PFSK-1 (cell line): ENCODE measurements at regions not wholly inside any gene's neighbourhood (a gene's known extent, or its start where the extent isn't known, plus 50 kb on each side); places are given as distances from the start of the nearest gene placed in this dataset.

Experiments used
- FOXP2 ChIP-seq: optimal IDR thresholded peaks from 2 replicates; pipeline ENCODE3; 2011; ENCODE audit warnings: borderline replicate concordance, control low read depth, inconsistent platforms; ENCODE audit not compliant: insufficient read depth; ENCODE audit errors: extremely low read length, extremely low read depth
- POLR2AphosphoS5 ChIP-seq: IDR thresholded peaks from 2 replicates; pipeline ENCODE4 v1.6.1; 2012; ENCODE audit warnings: low read depth, mild to moderate bottlenecking, control low read depth, low read length, moderate library complexity
- SIN3A ChIP-seq: IDR thresholded peaks from 2 replicates; pipeline ENCODE4 v1.6.1; 2012; ENCODE audit warnings: mild to moderate bottlenecking, low read length, moderate library complexity, borderline replicate concordance; ENCODE audit not compliant: insufficient read depth
- TAF1 ChIP-seq: IDR thresholded peaks from 2 replicates; pipeline ENCODE4 v1.6.1; 2012; ENCODE audit warnings: low read length, control low read depth, borderline replicate concordance; ENCODE audit not compliant: insufficient read depth
- TF ChIP-seq, protein P1 (sequence below), 2 experiments: IDR thresholded peaks; 2 replicates each; pipeline versions ENCODE4 v1.6.1 to v1.8.0; 2011 to 2012; ENCODE audit warnings: low read depth in 2 of 2, low read length in 2 of 2, control low read depth in 1 of 2, inconsistent platforms in 1 of 2, mild to moderate bottlenecking in 1 of 2, moderate library complexity in 1 of 2; ENCODE audit not compliant: insufficient read depth in 1 of 2

DNA sequence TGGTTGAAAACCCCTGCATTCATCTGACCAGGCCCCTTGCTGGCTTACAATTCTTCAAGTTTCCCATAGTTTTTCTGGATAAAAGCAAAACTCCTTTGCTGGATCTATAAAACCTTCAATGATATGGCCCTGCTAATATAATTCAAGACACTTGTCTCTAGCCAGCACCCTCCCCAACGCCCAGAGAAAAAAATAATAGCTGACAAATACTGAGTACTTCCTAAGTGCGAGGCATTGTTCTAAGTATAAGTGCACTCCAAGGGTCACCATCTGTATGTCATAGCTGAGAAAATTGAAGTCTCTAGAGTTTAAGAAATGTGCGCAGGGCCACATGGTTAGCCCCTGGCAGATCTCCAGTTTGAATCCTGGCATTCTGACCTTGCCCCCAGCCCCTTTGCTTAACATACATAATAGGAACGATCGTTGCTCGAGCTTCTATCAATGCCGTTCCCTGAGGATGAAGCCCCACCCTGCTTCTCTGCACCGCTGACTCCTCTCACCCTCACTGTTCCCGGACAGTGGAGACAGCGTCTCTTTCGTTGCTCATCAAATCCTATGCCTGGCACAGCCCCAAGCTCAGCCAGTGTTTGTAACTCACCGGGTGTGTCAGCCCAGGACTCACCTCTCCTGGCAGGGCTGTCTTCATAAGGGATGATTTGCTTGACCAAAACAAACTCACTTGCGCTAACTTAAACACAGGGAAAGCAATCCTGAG lies 377.1 kb upstream of the PROK2 start:
- TF ChIP-seq FOXP2: no peak
- TF ChIP-seq, protein P1, sequence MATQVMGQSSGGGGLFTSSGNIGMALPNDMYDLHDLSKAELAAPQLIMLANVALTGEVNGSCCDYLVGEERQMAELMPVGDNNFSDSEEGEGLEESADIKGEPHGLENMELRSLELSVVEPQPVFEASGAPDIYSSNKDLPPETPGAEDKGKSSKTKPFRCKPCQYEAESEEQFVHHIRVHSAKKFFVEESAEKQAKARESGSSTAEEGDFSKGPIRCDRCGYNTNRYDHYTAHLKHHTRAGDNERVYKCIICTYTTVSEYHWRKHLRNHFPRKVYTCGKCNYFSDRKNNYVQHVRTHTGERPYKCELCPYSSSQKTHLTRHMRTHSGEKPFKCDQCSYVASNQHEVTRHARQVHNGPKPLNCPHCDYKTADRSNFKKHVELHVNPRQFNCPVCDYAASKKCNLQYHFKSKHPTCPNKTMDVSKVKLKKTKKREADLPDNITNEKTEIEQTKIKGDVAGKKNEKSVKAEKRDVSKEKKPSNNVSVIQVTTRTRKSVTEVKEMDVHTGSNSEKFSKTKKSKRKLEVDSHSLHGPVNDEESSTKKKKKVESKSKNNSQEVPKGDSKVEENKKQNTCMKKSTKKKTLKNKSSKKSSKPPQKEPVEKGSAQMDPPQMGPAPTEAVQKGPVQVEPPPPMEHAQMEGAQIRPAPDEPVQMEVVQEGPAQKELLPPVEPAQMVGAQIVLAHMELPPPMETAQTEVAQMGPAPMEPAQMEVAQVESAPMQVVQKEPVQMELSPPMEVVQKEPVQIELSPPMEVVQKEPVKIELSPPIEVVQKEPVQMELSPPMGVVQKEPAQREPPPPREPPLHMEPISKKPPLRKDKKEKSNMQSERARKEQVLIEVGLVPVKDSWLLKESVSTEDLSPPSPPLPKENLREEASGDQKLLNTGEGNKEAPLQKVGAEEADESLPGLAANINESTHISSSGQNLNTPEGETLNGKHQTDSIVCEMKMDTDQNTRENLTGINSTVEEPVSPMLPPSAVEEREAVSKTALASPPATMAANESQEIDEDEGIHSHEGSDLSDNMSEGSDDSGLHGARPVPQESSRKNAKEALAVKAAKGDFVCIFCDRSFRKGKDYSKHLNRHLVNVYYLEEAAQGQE (IDR thresholded peaks at IDR 0.05; ENCODE audit: insufficient read depth in 1 of 2, low read depth in 2 of 2, low read length in 2 of 2): no peak
- TF ChIP-seq POLR2AphosphoS5: no peak
- no peak for TF ChIP-seq SIN3A
- no peak for TF ChIP-seq TAF1

DNA sequence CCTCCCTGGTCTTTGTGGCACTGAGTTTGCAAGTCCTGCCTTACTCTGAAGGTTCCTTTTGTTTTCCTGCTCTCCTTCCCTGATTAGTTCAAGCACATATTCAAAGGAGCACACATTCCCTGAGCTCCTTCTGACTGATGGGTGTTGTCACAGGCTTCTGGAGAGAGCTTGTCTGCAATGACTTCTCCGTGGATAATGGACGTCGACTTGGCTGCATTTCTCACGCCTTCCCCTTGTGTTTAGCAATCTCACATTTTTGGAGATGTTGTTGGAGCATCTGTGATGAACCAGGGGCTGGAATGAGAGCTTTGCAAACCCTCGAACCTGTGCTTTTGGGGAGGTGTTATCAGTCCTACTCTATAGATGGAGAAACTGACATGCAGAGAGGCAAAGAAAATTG lies 375.4 kb upstream of the PROK2 start:
- no peak for TF ChIP-seq TAF1
- TF ChIP-seq, protein P1 (IDR thresholded peaks at IDR 0.05; ENCODE audit: insufficient read depth in 1 of 2, low read depth in 2 of 2, low read length in 2 of 2): no peak
- no peak for TF ChIP-seq FOXP2
- TF ChIP-seq SIN3A: no peak
- TF ChIP-seq POLR2AphosphoS5: no peak

DNA sequence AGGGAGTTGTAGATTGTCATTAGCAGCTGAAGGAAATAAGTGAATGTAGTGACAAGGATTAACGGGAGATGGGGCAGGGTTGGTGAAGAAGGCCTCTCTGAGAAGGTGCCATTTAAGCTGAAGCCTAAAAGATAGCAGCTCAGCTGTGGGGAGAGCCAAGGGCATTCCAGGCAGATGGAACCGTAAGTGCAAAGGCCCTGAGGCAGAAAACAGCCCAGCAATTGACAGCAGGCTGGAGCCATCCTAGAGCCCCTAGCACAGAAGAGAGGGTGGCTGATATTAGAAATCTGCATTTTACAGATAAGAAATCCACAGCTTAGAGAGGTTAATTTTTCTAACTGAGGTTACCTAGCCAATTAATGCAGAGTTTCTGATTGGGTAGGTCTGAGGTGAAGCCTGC lies 374.5 kb upstream of the PROK2 start:
- TF ChIP-seq POLR2AphosphoS5: no peak
- no peak for TF ChIP-seq TAF1
- TF ChIP-seq FOXP2: no peak
- TF ChIP-seq SIN3A: no peak
- TF ChIP-seq, protein P1 (IDR thresholded peaks at IDR 0.05; ENCODE audit: insufficient read depth in 1 of 2, low read depth in 2 of 2, low read length in 2 of 2): no peak

DNA sequence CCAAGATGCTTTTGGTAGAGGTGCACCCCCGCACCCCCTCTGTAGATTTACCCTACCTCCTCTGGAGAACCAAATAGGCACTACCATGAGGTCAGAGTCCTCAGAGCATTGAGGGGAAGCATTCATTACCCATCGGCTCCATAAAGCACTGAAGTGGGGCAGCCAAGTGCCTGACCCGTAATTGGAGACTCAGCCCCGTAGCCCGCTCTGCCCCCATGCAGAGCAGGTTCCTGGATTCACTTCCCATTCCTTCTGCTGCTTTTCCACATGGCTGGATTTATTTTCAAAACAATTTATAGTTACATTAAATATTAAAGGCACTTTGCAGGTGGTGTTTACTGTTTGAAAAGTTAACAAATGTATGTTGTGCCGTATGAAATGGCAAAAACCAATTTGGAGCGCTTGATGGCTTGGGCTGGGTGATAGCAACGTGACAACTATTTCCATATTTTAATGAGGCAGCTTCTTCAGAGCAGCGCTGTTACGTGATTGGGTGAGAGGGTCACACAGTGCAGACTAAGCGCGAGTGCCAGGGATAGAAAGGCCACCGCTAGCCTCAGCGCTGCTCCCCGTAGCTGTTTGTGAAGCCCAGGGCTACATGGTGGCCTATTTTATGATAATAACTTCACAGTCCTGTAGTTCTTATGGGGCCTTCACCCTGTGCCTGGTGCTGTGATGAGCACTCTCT lies 373.8 kb upstream of the PROK2 start:
- TF ChIP-seq, protein P1 (IDR thresholded peaks at IDR 0.05; ENCODE audit: insufficient read depth in 1 of 2, low read depth in 2 of 2, low read length in 2 of 2): no peak
- TF ChIP-seq SIN3A (no peak), FOXP2 (no peak), TAF1 (no peak), POLR2AphosphoS5 (no peak)
